Ascending aorta (tissue), 2 donors: ENCODE measurements at regions not wholly inside any gene's neighbourhood (a gene's known extent, or its start where the extent isn't known, plus 50 kb on each side); places are given as distances from the start of the nearest gene placed in this dataset.

Experiments
- DNase-seq, 2 donors: peaks; one replicate each; pipeline ENCODE4 v3.0.0-alpha.2; 2019; ENCODE audit warnings: low spot score in 2 of 2
- H3K27ac ChIP-seq, 2 donors: fragments of 200-600 bp; sonication (generic); one replicate each; pipeline ENCODE4 v1.5.1; 2016 to 2017; ENCODE audit warnings: mild to moderate bottlenecking in 1 of 2
- H3K27me3 ChIP-seq: fragments of 200-600 bp; sonication (generic); one replicate; pipeline ENCODE4 v1.5.1; 2017
- H3K36me3 ChIP-seq, 2 donors: fragments of 200-600 bp; sonication (generic); one replicate each; pipeline ENCODE4 v1.5.1; 2016
- H3K4me1 ChIP-seq, 2 donors: fragments of 200-600 bp; sonication (generic); one replicate each; pipeline ENCODE4 v1.5.1; 2016 to 2017; ENCODE audit warnings: mild to moderate bottlenecking in 1 of 2
- H3K4me3 ChIP-seq, 2 donors: fragments of 200-600 bp; sonication (generic); one replicate each; pipeline ENCODE4 v1.5.1; 2016 to 2017; ENCODE audit warnings: mild to moderate bottlenecking in 1 of 2
- H3K9me3 ChIP-seq, 2 donors: fragments of 200-600 bp; sonication (generic); one replicate each; pipeline ENCODE4 v1.5.1; 2016
- CTCF ChIP-seq, 3 experiments: fragments of 200-600 bp in 2 of 3; fragments of 450-650 bp in 1 of 3; sonication (generic) in 2 of 3; IDR thresholded peaks; one replicate each; pipeline ENCODE4 v1.5.1; 2016 to 2019; ENCODE audit warnings: antibody characterized with exemption in 3 of 3, mild to moderate bottlenecking in 1 of 3, moderate library complexity in 1 of 3
- intact Hi-C: fragments of 100-400 bp; cut with DNase I; formaldehyde crosslinking; loops from one replicate; pipeline ENCODE4 v1.15.1; 2023

- no peak for TF ChIP-seq CTCF (IDR thresholded peaks at IDR 0.05)
- no peaks in the 10 kb centered on the region for H3K9me3 ChIP-seq
- H3K4me1 ChIP-seq = no peaks in the 10 kb centered on the region
- H3K27me3 ChIP-seq = no peaks in the 10 kb centered on the region
- no peaks in the 10 kb centered on the region for H3K36me3 ChIP-seq
- intact Hi-C loops = no loop called here
- H3K27ac ChIP-seq = no peak overlapping the region
- DNase-seq = no peak
- no peak overlapping the region for H3K4me3 ChIP-seq
These were observed 396.1 kb upstream of the ATP11B start for GRCh38 chr3:182397164-182397563.

DNA sequence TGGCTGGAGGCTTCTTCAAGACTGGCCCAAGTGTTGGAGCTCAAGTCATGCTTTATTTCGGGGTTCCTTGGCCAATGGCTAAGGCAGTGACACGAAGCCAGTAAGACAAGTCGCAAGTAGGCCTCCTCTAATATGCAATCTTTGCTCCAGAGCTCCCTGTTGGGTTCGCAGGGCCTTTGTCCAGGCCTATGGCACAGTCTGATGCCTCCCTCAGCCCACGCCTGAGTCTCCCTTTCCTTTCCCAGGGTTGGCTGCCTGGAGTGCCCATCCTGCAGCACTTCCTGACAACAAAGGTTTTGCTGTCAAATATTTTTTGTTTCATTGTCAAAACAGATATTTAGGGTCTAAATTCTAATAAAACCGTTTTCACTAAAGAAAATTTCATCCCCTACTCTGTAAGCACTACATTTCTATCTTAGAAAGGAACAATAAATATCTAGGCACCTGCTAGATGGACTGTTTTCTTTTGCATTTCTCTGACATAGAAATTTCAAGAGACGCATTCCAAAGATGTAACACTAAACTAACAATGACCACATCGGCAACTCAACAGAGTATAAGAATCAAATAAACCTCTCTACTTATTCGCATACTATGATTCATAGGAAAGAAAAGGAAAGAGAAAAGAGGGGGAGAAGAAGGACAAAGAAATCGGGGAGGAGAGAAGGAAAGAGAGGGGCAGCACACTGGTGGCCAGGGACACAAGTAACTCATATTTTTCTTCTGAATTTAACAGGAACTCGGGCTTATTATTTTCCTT, 393.1 kb upstream of the ATP11B start:
- Histone ChIP-seq H3K9me3 (no peaks in the 10 kb centered on the region), H3K36me3 (no peaks in the 10 kb centered on the region), H3K4me1 (no peaks in the 10 kb centered on the region), H3K4me3 (no peak overlapping the region), H3K27me3 (no peaks in the 10 kb centered on the region), H3K27ac (no peak overlapping the region)
- no peak for TF ChIP-seq CTCF (IDR thresholded peaks at IDR 0.05)
- intact Hi-C loops = no loop called here
- no peak for DNase-seq

DNA sequence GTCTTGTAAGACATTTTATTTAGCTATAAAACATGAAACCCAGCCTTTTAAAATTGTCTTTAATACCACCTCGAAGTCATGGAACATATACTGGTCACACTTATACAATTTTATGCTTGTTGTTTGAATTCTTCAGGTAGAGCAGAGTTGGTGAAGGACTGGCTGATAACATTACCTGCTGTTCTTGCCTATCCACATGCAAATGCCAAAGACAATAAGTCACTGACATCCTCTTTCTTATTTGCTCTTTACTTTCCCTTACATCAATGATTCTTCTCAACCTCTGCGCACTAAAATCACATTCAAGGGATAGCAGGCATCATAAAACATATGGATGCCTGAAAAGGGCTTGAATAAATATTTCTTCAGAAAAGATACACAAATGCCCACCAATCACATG, 392.5 kb upstream of the ATP11B start:
- no peaks in the 10 kb centered on the region for H3K36me3 ChIP-seq
- no peak overlapping the region for H3K4me3 ChIP-seq
- no peaks in the 10 kb centered on the region for H3K4me1 ChIP-seq
- H3K27me3 ChIP-seq = no peaks in the 10 kb centered on the region
- H3K27ac ChIP-seq = no peak overlapping the region
- DNase-seq = no peak
- no peak for TF ChIP-seq CTCF (IDR thresholded peaks at IDR 0.05)
- no peaks in the 10 kb centered on the region for H3K9me3 ChIP-seq
- intact Hi-C loops = no loop called here

DNA sequence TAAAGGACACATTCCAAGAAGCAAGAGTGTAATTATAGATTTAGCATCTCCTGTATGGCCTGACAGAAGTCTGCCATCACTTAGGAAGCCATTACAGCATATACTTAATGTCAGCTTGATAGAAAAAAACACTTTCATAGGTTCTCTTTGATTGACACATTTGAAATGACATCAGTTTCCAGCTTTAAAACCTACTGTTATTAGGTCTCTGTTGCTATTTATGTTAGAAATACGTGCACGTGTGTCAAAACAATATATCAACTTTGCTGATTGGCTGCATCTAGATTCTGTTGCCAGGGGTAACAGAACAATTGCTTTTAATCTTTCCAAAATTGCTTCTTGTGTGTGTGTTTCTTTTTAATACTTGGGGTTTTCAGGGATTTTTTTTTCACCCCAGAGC, 389.3 kb upstream of the ATP11B start:
- intact Hi-C loops = no loop called here
- H3K36me3 ChIP-seq = no peaks in the 10 kb centered on the region
- TF ChIP-seq CTCF (IDR thresholded peaks at IDR 0.05) = no peak
- H3K4me1 ChIP-seq = no peaks in the 10 kb centered on the region
- H3K4me3 ChIP-seq = no peak overlapping the region
- no peaks in the 10 kb centered on the region for H3K27me3 ChIP-seq
- H3K27ac ChIP-seq = no peak overlapping the region
- no peak for DNase-seq
- H3K9me3 ChIP-seq = no peaks in the 10 kb centered on the region

- TF ChIP-seq CTCF (IDR thresholded peaks at IDR 0.05) = no peak
- Histone ChIP-seq H3K4me1 (no peaks in the 10 kb centered on the region), H3K9me3 (no peaks in the 10 kb centered on the region), H3K36me3 (no peaks in the 10 kb centered on the region), H3K27ac (no peak overlapping the region), H3K4me3 (no peak overlapping the region), H3K27me3 (no peaks in the 10 kb centered on the region)
- DNase-seq = no peak
- intact Hi-C loops = no loop called here
These were observed 387.5 kb upstream of the ATP11B start for GRCh38 chr3:182405759-182406158.

GRCh38 chr3:182406786-182407185, 386.5 kb upstream of the ATP11B start:
- Histone ChIP-seq H3K4me1 (no peaks in the 10 kb centered on the region), H3K9me3 (no peaks in the 10 kb centered on the region), H3K4me3 (no peak overlapping the region), H3K36me3 (no peaks in the 10 kb centered on the region), H3K27ac (no peak overlapping the region), H3K27me3 (no peaks in the 10 kb centered on the region)
- intact Hi-C loops = no loop called here
- no peak for DNase-seq
- no peak for TF ChIP-seq CTCF (IDR thresholded peaks at IDR 0.05)
